NB4 (cell line): ENCODE measurements at regions not wholly inside any gene's neighbourhood (a gene's known extent, or its start where the extent isn't known, plus 50 kb on each side); places are given as distances from the start of the nearest gene placed in this dataset.

Experiments
- MYC ChIP-seq: IDR thresholded peaks from 2 replicates; pipeline ENCODE4 v1.6.1; 2011; ENCODE audit warnings: low read depth, low read length
- POLR2A ChIP-seq: IDR thresholded peaks from 2 replicates; pipeline ENCODE4 v1.6.1; 2011; ENCODE audit warnings: mild to moderate bottlenecking; ENCODE audit not compliant: insufficient read length; ENCODE audit errors: extremely low read depth
- TF ChIP-seq, protein P1 (sequence below): IDR thresholded peaks from 2 replicates; pipeline ENCODE4 v1.6.1; 2011; ENCODE audit warnings: low read depth, low read length
- TF ChIP-seq, protein P2 (sequence below): IDR thresholded peaks from one replicate; pipeline ENCODE4 v1.5.1; 2012; ENCODE audit warnings: low read depth, low read length

DNA sequence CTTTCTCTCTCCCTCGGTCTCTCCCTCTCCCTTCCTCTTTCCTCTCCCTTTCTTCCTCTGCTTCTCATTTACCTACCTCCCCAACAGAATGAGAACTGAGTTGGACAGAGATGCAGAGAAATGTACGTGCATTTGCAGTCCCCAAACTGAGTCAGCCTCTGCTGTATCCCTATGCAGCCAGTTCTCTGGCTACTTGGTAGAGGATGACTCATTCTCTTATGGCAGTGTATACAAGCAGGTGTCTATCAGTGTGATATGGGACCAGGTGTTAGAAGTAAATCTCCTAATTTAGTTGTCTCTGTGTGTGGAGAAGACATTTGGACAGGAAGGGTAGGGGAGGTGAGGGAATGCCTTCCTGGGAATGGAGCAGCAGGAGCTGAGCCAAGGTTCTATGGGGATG, 470.8 kb downstream of the CD109 start:
- TF ChIP-seq, protein P1, sequence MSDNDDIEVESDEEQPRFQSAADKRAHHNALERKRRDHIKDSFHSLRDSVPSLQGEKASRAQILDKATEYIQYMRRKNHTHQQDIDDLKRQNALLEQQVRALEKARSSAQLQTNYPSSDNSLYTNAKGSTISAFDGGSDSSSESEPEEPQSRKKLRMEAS, result no peak
- TF ChIP-seq, protein P2, sequence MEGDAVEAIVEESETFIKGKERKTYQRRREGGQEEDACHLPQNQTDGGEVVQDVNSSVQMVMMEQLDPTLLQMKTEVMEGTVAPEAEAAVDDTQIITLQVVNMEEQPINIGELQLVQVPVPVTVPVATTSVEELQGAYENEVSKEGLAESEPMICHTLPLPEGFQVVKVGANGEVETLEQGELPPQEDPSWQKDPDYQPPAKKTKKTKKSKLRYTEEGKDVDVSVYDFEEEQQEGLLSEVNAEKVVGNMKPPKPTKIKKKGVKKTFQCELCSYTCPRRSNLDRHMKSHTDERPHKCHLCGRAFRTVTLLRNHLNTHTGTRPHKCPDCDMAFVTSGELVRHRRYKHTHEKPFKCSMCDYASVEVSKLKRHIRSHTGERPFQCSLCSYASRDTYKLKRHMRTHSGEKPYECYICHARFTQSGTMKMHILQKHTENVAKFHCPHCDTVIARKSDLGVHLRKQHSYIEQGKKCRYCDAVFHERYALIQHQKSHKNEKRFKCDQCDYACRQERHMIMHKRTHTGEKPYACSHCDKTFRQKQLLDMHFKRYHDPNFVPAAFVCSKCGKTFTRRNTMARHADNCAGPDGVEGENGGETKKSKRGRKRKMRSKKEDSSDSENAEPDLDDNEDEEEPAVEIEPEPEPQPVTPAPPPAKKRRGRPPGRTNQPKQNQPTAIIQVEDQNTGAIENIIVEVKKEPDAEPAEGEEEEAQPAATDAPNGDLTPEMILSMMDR, result no peak
- TF ChIP-seq MYC (no peak), POLR2A (no peak)
